WTC11 (cell line): ENCODE measurements at regions not wholly inside any gene's neighbourhood (a gene's known extent, or its start where the extent isn't known, plus 50 kb on each side); places are given as distances from the start of the nearest gene placed in this dataset.

Experiments used
- ATAC-seq: fragments of 200-7000 bp; cut with Tn5 transposase; 2 replicates; pipeline ENCODE4 v1.10.0; 2021; ENCODE audit warnings: mild to moderate bottlenecking, moderate library complexity
- CTCF ChIA-PET: fragments of 300-600 bp; sonication (Branson Sonifier 250); formaldehyde crosslinking; loops from one replicate; lab custom pipeline; 2021; ENCODE audit warnings: antibody characterized with exemption; lab: Charles Lee
- POLR2A ChIA-PET: fragments of 350-600 bp; sonication (Branson Sonifier 250); formaldehyde crosslinking; loops from one replicate; lab custom pipeline; 2021; ENCODE audit warnings: antibody characterized with exemption; lab: Charles Lee
- DNase-seq: peaks from one replicate; pipeline ENCODE4 v3.0.0; 2021; ENCODE audit warnings: low spot score
- H3K27ac Mint-ChIP-seq: 2 replicates; pipeline ENCODE4 v1.8.0; 2021; ENCODE audit warnings: mixed read lengths
- H3K27me3 Mint-ChIP-seq: 2 replicates; pipeline ENCODE4 v1.8.0; 2021; ENCODE audit warnings: low read depth, mild to moderate bottlenecking, moderate library complexity, mixed read lengths
- H3K36me3 Mint-ChIP-seq: 2 replicates; pipeline ENCODE4 v1.8.0; 2021; ENCODE audit warnings: mixed read lengths
- H3K4me1 Mint-ChIP-seq: 2 replicates; pipeline ENCODE4 v1.8.0; 2022; ENCODE audit warnings: mixed read lengths
- H3K4me3 Mint-ChIP-seq: 2 replicates; pipeline ENCODE4 v1.8.0; 2021; ENCODE audit warnings: mild to moderate bottlenecking, moderate library complexity, mixed read lengths
- H3K9me3 Mint-ChIP-seq: 2 replicates; pipeline ENCODE4 v1.8.0; 2021; ENCODE audit warnings: mixed read lengths
- ATF1 ChIP-seq: sonication (generic); formaldehyde crosslinking; IDR thresholded peaks from 2 replicates; pipeline ENCODE4 v1.8.1; 2023; ENCODE audit warnings: mild to moderate bottlenecking, moderate library complexity, missing genetic modification reagents
- CREB1 ChIP-seq: sonication (generic); formaldehyde crosslinking; IDR thresholded peaks from 2 replicates; pipeline ENCODE4 v1.8.0; 2023; ENCODE audit warnings: mild to moderate bottlenecking, missing genetic modification reagents
- FOXK1 ChIP-seq: sonication (generic); formaldehyde crosslinking; IDR thresholded peaks from 2 replicates; pipeline ENCODE4 v1.8.0; 2022; ENCODE audit warnings: mild to moderate bottlenecking, moderate library complexity, missing genetic modification reagents
- FOXP1 ChIP-seq: sonication (generic); formaldehyde crosslinking; IDR thresholded peaks from 2 replicates; pipeline ENCODE4 v1.8.0; 2022; ENCODE audit warnings: missing genetic modification reagents, mild to moderate bottlenecking, moderate library complexity, borderline replicate concordance
- GABPB1 ChIP-seq: sonication (generic); formaldehyde crosslinking; IDR thresholded peaks from 2 replicates; pipeline ENCODE4 v1.8.1; 2023; ENCODE audit warnings: mild to moderate bottlenecking, missing genetic modification reagents
- HMGA2 ChIP-seq: fragments of 250-450 bp; sonication (Bioruptor Pico); IDR thresholded peaks from 2 replicates; pipeline ENCODE4 v1.4.0; 2021; ENCODE audit warnings: mild to moderate bottlenecking, moderate library complexity
- MYBL2 ChIP-seq: sonication (generic); formaldehyde crosslinking; IDR thresholded peaks from 2 replicates; pipeline ENCODE4 v1.8.1; 2023; ENCODE audit warnings: mild to moderate bottlenecking, moderate library complexity, missing genetic modification reagents
- NR2C2 ChIP-seq: sonication (generic); formaldehyde crosslinking; IDR thresholded peaks from 2 replicates; pipeline ENCODE4 v1.8.0; 2022; ENCODE audit warnings: mild to moderate bottlenecking, missing genetic modification reagents
- PRRX2 ChIP-seq: fragments of 250-450 bp; sonication (Bioruptor Pico); IDR thresholded peaks from 2 replicates; pipeline ENCODE4 v1.8.0; 2021; ENCODE audit warnings: mild to moderate bottlenecking
- SMAD3 ChIP-seq: sonication (generic); formaldehyde crosslinking; IDR thresholded peaks from 2 replicates; pipeline ENCODE4 v1.8.0; 2022; ENCODE audit warnings: missing genetic modification reagents, mild to moderate bottlenecking, borderline replicate concordance
- ZNF138 ChIP-seq: sonication (generic); formaldehyde crosslinking; conservative IDR thresholded peaks from 2 replicates; pipeline ENCODE4 v1.8.1; 2022; ENCODE audit warnings: mild to moderate bottlenecking, moderate library complexity, missing genetic modification reagents
- ZNF232 ChIP-seq: sonication (generic); formaldehyde crosslinking; IDR thresholded peaks from 2 replicates; pipeline ENCODE4 v1.8.0; 2022; ENCODE audit warnings: mild to moderate bottlenecking, missing genetic modification reagents
- ZNF263 ChIP-seq: sonication (generic); formaldehyde crosslinking; IDR thresholded peaks from 2 replicates; pipeline ENCODE4 v1.8.1; 2022; ENCODE audit warnings: low read depth, mild to moderate bottlenecking, moderate library complexity, missing genetic modification reagents
- TF ChIP-seq, protein P1 (sequence below): sonication (generic); formaldehyde crosslinking; IDR thresholded peaks from 2 replicates; pipeline ENCODE4 v1.8.1; 2022; ENCODE audit warnings: mild to moderate bottlenecking, moderate library complexity, missing genetic modification reagents
- TF ChIP-seq, protein P2 (sequence below): sonication (generic); formaldehyde crosslinking; IDR thresholded peaks from 2 replicates; pipeline ENCODE4 v1.8.0; 2022; ENCODE audit warnings: mild to moderate bottlenecking, missing genetic modification reagents
- TF ChIP-seq, protein P3 (sequence below): sonication (generic); formaldehyde crosslinking; IDR thresholded peaks from 2 replicates; pipeline ENCODE4 v1.8.0; 2023; ENCODE audit warnings: missing genetic modification reagents, mild to moderate bottlenecking, borderline replicate concordance
- TF ChIP-seq, protein P4 (sequence below): fragments of 250-450 bp; sonication (Bioruptor Pico); IDR thresholded peaks from 2 replicates; pipeline ENCODE4 v2.1.2; 2022; ENCODE audit warnings: mild to moderate bottlenecking, moderate library complexity
- TF ChIP-seq, protein P5 (sequence below): sonication (generic); formaldehyde crosslinking; IDR thresholded peaks from 2 replicates; pipeline ENCODE4 v1.8.1; 2023; ENCODE audit warnings: mild to moderate bottlenecking, missing genetic modification reagents

DNA sequence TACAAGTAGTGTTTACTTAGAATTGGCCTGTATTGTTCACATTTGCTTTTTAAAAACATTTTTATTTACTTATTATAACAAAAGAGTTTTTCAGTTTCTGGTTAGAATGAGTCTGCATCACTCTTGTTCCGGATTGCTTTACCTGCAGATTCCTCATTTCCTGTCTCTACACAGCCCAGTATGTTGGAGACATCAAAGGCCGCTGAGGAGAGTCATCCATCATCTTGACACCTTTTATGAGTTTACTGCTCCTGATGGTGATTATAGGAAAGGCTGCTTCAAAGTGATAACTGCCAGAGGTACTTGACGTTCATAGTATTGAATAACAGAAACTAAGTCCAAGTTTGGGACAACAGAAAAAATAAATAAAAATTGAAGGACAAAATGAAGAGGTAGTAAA is 490.5 kb upstream of the CA10 start:
- Mint-ChIP-seq H3K27ac (no peak overlapping the region), H3K27me3 (0 out of 2 replicates have a peak, but pooled peaks cover 6% of the 10 kb centered on the region), H3K36me3 (peaks cover 20% of the 10 kb centered on the region), H3K4me3 (no peak overlapping the region), H3K4me1 (no peaks in the 10 kb centered on the region), H3K9me3 (peaks cover 74% of the 10 kb centered on the region)
- ATAC-seq (no peak), DNase-seq (no peak)
- CTCF ChIA-PET, result no interaction called here
- POLR2A ChIA-PET, result no interaction called here
- TF ChIP-seq, protein P1, sequence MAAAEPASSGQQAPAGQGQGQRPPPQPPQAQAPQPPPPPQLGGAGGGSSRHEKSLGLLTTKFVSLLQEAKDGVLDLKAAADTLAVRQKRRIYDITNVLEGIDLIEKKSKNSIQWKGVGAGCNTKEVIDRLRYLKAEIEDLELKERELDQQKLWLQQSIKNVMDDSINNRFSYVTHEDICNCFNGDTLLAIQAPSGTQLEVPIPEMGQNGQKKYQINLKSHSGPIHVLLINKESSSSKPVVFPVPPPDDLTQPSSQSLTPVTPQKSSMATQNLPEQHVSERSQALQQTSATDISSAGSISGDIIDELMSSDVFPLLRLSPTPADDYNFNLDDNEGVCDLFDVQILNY, result no peak
- TF ChIP-seq, protein P2, sequence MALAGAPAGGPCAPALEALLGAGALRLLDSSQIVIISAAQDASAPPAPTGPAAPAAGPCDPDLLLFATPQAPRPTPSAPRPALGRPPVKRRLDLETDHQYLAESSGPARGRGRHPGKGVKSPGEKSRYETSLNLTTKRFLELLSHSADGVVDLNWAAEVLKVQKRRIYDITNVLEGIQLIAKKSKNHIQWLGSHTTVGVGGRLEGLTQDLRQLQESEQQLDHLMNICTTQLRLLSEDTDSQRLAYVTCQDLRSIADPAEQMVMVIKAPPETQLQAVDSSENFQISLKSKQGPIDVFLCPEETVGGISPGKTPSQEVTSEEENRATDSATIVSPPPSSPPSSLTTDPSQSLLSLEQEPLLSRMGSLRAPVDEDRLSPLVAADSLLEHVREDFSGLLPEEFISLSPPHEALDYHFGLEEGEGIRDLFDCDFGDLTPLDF (CRISPR knock-in tag), result no peak
- TF ChIP-seq PRRX2 (no peak), GABPB1 (CRISPR knock-in tag) (no peak), HMGA2 (CRISPR knock-in tag) (no peak), SMAD3 (CRISPR knock-in tag) (no peak), FOXP1 (no peak), ZNF263 (no peak), CREB1 (no peak), ZNF232 (no peak)
- TF ChIP-seq, protein P3, sequence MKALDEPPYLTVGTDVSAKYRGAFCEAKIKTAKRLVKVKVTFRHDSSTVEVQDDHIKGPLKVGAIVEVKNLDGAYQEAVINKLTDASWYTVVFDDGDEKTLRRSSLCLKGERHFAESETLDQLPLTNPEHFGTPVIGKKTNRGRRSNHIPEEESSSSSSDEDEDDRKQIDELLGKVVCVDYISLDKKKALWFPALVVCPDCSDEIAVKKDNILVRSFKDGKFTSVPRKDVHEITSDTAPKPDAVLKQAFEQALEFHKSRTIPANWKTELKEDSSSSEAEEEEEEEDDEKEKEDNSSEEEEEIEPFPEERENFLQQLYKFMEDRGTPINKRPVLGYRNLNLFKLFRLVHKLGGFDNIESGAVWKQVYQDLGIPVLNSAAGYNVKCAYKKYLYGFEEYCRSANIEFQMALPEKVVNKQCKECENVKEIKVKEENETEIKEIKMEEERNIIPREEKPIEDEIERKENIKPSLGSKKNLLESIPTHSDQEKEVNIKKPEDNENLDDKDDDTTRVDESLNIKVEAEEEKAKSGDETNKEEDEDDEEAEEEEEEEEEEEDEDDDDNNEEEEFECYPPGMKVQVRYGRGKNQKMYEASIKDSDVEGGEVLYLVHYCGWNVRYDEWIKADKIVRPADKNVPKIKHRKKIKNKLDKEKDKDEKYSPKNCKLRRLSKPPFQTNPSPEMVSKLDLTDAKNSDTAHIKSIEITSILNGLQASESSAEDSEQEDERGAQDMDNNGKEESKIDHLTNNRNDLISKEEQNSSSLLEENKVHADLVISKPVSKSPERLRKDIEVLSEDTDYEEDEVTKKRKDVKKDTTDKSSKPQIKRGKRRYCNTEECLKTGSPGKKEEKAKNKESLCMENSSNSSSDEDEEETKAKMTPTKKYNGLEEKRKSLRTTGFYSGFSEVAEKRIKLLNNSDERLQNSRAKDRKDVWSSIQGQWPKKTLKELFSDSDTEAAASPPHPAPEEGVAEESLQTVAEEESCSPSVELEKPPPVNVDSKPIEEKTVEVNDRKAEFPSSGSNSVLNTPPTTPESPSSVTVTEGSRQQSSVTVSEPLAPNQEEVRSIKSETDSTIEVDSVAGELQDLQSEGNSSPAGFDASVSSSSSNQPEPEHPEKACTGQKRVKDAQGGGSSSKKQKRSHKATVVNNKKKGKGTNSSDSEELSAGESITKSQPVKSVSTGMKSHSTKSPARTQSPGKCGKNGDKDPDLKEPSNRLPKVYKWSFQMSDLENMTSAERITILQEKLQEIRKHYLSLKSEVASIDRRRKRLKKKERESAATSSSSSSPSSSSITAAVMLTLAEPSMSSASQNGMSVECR, result no peak
- TF ChIP-seq, protein P4, sequence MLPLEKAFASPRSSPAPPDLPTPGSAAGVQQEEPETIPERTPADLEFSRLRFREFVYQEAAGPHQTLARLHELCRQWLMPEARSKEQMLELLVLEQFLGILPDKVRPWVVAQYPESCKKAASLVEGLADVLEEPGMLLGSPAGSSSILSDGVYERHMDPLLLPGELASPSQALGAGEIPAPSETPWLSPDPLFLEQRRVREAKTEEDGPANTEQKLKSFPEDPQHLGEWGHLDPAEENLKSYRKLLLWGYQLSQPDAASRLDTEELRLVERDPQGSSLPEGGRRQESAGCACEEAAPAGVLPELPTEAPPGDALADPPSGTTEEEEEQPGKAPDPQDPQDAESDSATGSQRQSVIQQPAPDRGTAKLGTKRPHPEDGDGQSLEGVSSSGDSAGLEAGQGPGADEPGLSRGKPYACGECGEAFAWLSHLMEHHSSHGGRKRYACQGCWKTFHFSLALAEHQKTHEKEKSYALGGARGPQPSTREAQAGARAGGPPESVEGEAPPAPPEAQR (CRISPR knock-in tag), result no peak

DNA sequence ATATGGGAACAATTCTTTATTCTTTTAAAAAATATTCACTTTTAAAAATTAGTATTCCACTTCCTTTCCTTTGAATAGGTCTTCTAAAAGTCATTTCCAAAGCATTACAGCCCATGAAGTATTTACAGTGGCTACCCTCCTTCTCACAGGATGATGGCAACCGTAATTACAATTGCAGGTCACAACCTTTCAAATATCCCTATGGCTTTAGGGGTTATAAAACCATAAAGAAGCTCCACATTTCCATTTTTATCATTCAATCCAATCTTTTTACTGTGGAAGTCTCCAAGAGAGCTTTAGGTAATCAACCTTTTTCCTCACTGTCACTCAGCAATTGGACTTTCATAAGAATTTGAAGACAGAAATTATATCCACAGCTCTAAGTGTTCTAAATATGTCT is 488.9 kb upstream of the CA10 start:
- CTCF ChIA-PET, result no interaction called here

More for the DNA sequence above, 488.9 kb upstream of the CA10 start:
- Mint-ChIP-seq H3K36me3 (peaks cover 16% of the 10 kb centered on the region), H3K4me1 (no peaks in the 10 kb centered on the region), H3K27me3 (0 out of 2 replicates have a peak, but pooled peaks cover 6% of the 10 kb centered on the region), H3K9me3 (peaks cover 76% of the 10 kb centered on the region), H3K4me3 (no peak overlapping the region), H3K27ac (no peak overlapping the region)
- ATAC-seq, result no peak
- DNase-seq, result no peak
- POLR2A ChIA-PET, result no interaction called here
- TF ChIP-seq ZNF232 (no peak), ZNF138 (CRISPR knock-in tag) (no peak), FOXK1 (no peak), MYBL2 (CRISPR knock-in tag) (no peak), ATF1 (CRISPR knock-in tag) (no peak), FOXP1 (no peak), NR2C2 (CRISPR knock-in tag) (no peak)
- TF ChIP-seq, protein P5, sequence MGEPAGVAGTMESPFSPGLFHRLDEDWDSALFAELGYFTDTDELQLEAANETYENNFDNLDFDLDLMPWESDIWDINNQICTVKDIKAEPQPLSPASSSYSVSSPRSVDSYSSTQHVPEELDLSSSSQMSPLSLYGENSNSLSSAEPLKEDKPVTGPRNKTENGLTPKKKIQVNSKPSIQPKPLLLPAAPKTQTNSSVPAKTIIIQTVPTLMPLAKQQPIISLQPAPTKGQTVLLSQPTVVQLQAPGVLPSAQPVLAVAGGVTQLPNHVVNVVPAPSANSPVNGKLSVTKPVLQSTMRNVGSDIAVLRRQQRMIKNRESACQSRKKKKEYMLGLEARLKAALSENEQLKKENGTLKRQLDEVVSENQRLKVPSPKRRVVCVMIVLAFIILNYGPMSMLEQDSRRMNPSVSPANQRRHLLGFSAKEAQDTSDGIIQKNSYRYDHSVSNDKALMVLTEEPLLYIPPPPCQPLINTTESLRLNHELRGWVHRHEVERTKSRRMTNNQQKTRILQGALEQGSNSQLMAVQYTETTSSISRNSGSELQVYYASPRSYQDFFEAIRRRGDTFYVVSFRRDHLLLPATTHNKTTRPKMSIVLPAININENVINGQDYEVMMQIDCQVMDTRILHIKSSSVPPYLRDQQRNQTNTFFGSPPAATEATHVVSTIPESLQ (CRISPR knock-in tag), result no peak
- TF ChIP-seq, protein P2 (CRISPR knock-in tag), result no peak
- TF ChIP-seq, all 79 proteins: peak for 0
